H1 (cell line): ENCODE measurements at regions not wholly inside any gene's neighbourhood (a gene's known extent, or its start where the extent isn't known, plus 50 kb on each side); places are given as distances from the start of the nearest gene placed in this dataset.

Experiments used
- CTCF ChIA-PET: fragments of 300-600 bp; sonication (Branson Sonifier 250); formaldehyde crosslinking; loops from one replicate; lab custom pipeline; 2021; ENCODE audit not compliant: partially characterized antibody; lab: Charles Lee
- POLR2A ChIA-PET: fragments of 300-600 bp; sonication (Branson Sonifier 250); formaldehyde crosslinking; loops from one replicate; lab custom pipeline; 2021; ENCODE audit warnings: inconsistent platforms; ENCODE audit not compliant: partially characterized antibody; lab: Charles Lee
- DNase-seq, 2 experiments: peaks; one replicate each; pipeline versions ENCODE4 v3.0.0 to v3.0.0-alpha.2; 2010 to 2022; ENCODE audit warnings: low spot score in 2 of 2, low read depth in 1 of 2, mixed read lengths in 1 of 2
- FAIRE-seq: peaks from 2 replicates; lab custom pipeline; 2011; peaks lifted over from hg19 to GRCh38; lab: Jason Lieb, UNC
- H2AFZ ChIP-seq: 2 replicates; pipeline ENCODE4 v1.8.1; 2012; ENCODE audit warnings: low read length, inconsistent platforms
- H2AK5ac ChIP-seq: 2 replicates; pipeline ENCODE4 v1.6.1; 2013; ENCODE audit warnings: low read depth, low read length
- H2BK120ac ChIP-seq: replicated peaks from 2 replicates; pipeline ENCODE3; 2013; ENCODE audit warnings: low read depth, low read length, inconsistent platforms
- H2BK12ac ChIP-seq: 2 replicates; pipeline ENCODE4 v1.6.1; 2013; ENCODE audit warnings: low read depth, low read length
- H2BK15ac ChIP-seq: 2 replicates; pipeline ENCODE4 v1.6.1; 2013; ENCODE audit warnings: low read length
- H2BK20ac ChIP-seq: 2 replicates; pipeline ENCODE4 v1.6.1; 2013; ENCODE audit warnings: low read length
- H2BK5ac ChIP-seq: 2 replicates; pipeline ENCODE4 v1.6.1; 2013; ENCODE audit warnings: low read depth, low read length
- H3K14ac ChIP-seq: 2 replicates; pipeline ENCODE4 v1.6.1; 2013; ENCODE audit warnings: inconsistent platforms; ENCODE audit not compliant: insufficient read length
- H3K18ac ChIP-seq: 2 replicates; pipeline ENCODE4 v1.6.1; 2013; ENCODE audit warnings: low read length; ENCODE audit errors: extremely low read depth
- H3K23ac ChIP-seq: 2 replicates; pipeline ENCODE4 v1.6.1; 2013; ENCODE audit warnings: inconsistent platforms; ENCODE audit not compliant: insufficient read length
- H3K23me2 ChIP-seq: 2 replicates; pipeline ENCODE4 v1.6.1; 2013; ENCODE audit warnings: low read depth, low read length
- H3K27ac ChIP-seq: 2 replicates; pipeline ENCODE4 v1.6.1; 2011; ENCODE audit warnings: low read depth, low read length, inconsistent platforms
- H3K27me3 ChIP-seq, 4 experiments: replicated peaks in 1 of 4; 1 replicate in 1 of 4; 2 replicates in 3 of 4; pipeline versions ENCODE4 v1.6.1 to v1.8.1; 2011 to 2013; ENCODE audit warnings: low read length in 3 of 4, mild to moderate bottlenecking in 3 of 4, inconsistent platforms in 2 of 4, mixed read lengths in 2 of 4, moderate library complexity in 1 of 4; ENCODE audit not compliant: control insufficient read depth in 3 of 4, insufficient read depth in 3 of 4; ENCODE audit errors: extremely low read depth in 1 of 4
- H3K36me3 ChIP-seq, 4 experiments: 2 replicates each; pipeline versions ENCODE4 v1.6.1 to v1.8.1; 2011 to 2013; ENCODE audit warnings: mild to moderate bottlenecking in 4 of 4, low read length in 3 of 4, moderate library complexity in 2 of 4, control low read depth in 1 of 4, inconsistent platforms in 1 of 4; ENCODE audit not compliant: insufficient read depth in 4 of 4, control insufficient read depth in 2 of 4
- H3K4ac ChIP-seq: replicated peaks from 2 replicates; pipeline ENCODE3; 2013; ENCODE audit warnings: low read length, low read depth, mixed read lengths, inconsistent platforms; ENCODE audit not compliant: insufficient read length
- H3K4me1 ChIP-seq, 4 experiments: replicated peaks in 1 of 4; 1 replicate in 1 of 4; 2 replicates in 3 of 4; pipeline versions ENCODE4 v1.6.1 to v1.8.1; 2011 to 2013; ENCODE audit warnings: low read length in 3 of 4, inconsistent platforms in 2 of 4, mixed read lengths in 1 of 4; ENCODE audit not compliant: insufficient read depth in 4 of 4, control insufficient read depth in 3 of 4
- H3K4me2 ChIP-seq, 2 experiments: 2 replicates each; pipeline versions ENCODE4 v1.6.1 to v1.8.1; 2011 to 2013; ENCODE audit warnings: low read depth in 2 of 2, low read length in 2 of 2, control low read depth in 1 of 2, inconsistent platforms in 1 of 2, mild to moderate bottlenecking in 1 of 2; ENCODE audit not compliant: insufficient read depth in 1 of 2
- H3K4me3 ChIP-seq, 4 experiments: fragments of 200-600, 300-600 bp in 1 of 4; sonication (generic), shearing (Covaris generic), sonication (Bioruptor Twin) in 1 of 4; 2 replicates each; pipeline versions ENCODE4 v1.5.1 to v1.8.1; 2011 to 2016; ENCODE audit warnings: low read length in 4 of 4, low read depth in 3 of 4, control low read depth in 2 of 4, inconsistent platforms in 2 of 4, mild to moderate bottlenecking in 2 of 4, mixed read lengths in 1 of 4, moderate library complexity in 1 of 4; ENCODE audit not compliant: insufficient read depth in 2 of 4; ENCODE audit errors: extremely low read depth in 1 of 4
- H3K56ac ChIP-seq: replicated peaks from 2 replicates; pipeline ENCODE3; 2013; ENCODE audit warnings: low read depth, mild to moderate bottlenecking, mixed read lengths, low read length, inconsistent platforms; ENCODE audit not compliant: insufficient read length
- H3K79me1 ChIP-seq: 2 replicates; pipeline ENCODE4 v1.6.1; 2013; ENCODE audit warnings: low read depth, low read length, control low read depth
- H3K79me2 ChIP-seq, 2 experiments: 2 replicates each; pipeline versions ENCODE4 v1.6.1 to v1.8.1; 2012 to 2013; ENCODE audit warnings: low read length in 2 of 2, mild to moderate bottlenecking in 2 of 2, inconsistent platforms in 1 of 2; ENCODE audit not compliant: insufficient read depth in 2 of 2, control insufficient read depth in 1 of 2
- H3K9ac ChIP-seq, 4 experiments: replicated peaks in 1 of 4; 1 replicate in 1 of 4; 2 replicates in 3 of 4; pipeline versions ENCODE4 v1.6.1 to v1.8.1; 2011 to 2013; ENCODE audit warnings: low read depth in 3 of 4, low read length in 3 of 4, control low read depth in 2 of 4, mild to moderate bottlenecking in 2 of 4, moderate library complexity in 2 of 4, inconsistent platforms in 1 of 4; ENCODE audit errors: extremely low read depth in 1 of 4
- H3K9me3 ChIP-seq, 2 experiments: 2 replicates each; pipeline versions ENCODE4 v1.6.1 to v1.8.1; 2012 to 2013; ENCODE audit warnings: mild to moderate bottlenecking in 2 of 2, moderate library complexity in 2 of 2, control low read depth in 1 of 2, inconsistent platforms in 1 of 2, low read depth in 1 of 2, low read length in 1 of 2, mixed read lengths in 1 of 2; ENCODE audit not compliant: insufficient read depth in 2 of 2
- H4K20me1 ChIP-seq, 2 experiments: replicated peaks in 1 of 2; 2 replicates each; pipeline versions ENCODE3 to v1.8.1; 2011 to 2013; ENCODE audit warnings: inconsistent platforms in 2 of 2, low read length in 2 of 2, mild to moderate bottlenecking in 1 of 2; ENCODE audit not compliant: insufficient read depth in 2 of 2, control insufficient read depth in 1 of 2
- H4K5ac ChIP-seq: 2 replicates; pipeline ENCODE4 v1.6.1; 2013; ENCODE audit warnings: low read length, low read depth, mixed read lengths, inconsistent platforms; ENCODE audit not compliant: insufficient read length
- H4K8ac ChIP-seq: 2 replicates; pipeline ENCODE4 v1.8.0; 2013; ENCODE audit warnings: mild to moderate bottlenecking, moderate library complexity, low read length, inconsistent platforms; ENCODE audit not compliant: insufficient read depth; ENCODE audit errors: extremely low read depth
- H4K91ac ChIP-seq: replicated peaks from 2 replicates; pipeline ENCODE3; 2013; ENCODE audit warnings: low read length, mixed read lengths, inconsistent platforms; ENCODE audit not compliant: insufficient read length
- RAD21 ChIP-seq, 2 experiments: IDR thresholded peaks in 1 of 2; conservative IDR thresholded peaks in 1 of 2; 2 replicates each; pipeline ENCODE4 v1.6.1; 2011; ENCODE audit warnings: low read depth in 2 of 2, low read length in 2 of 2, improper control_type of control experiment in 1 of 2, inconsistent platforms in 1 of 2, mild to moderate bottlenecking in 1 of 2, moderate library complexity in 1 of 2
- RNF2 ChIP-seq: fragments of 200-900, 300-1000 bp; sonication (generic); IDR thresholded peaks from 2 replicates; pipeline ENCODE4 v1.7.1; 2016; ENCODE audit warnings: borderline replicate concordance, low read depth, mild to moderate bottlenecking, antibody characterized with exemption, low read length; ENCODE audit not compliant: poor library complexity, severe bottlenecking; ENCODE audit errors: missing control alignments
- TAF1 ChIP-seq: IDR thresholded peaks from 2 replicates; pipeline ENCODE4 v1.6.1; 2011; ENCODE audit warnings: mild to moderate bottlenecking, low read depth, low read length
- WGBS, 2 experiments: shearing (Covaris generic) in 1 of 2; methylation state at CpG; one replicate each; pipeline versions ENCODE4 v1.1.6 to v1.1.7; 2013 to 2015; ENCODE audit warnings: low lambda C conversion rate in 2 of 2, mixed read lengths in 2 of 2, inconsistent platforms in 1 of 2, low coverage in 1 of 2, missing lambda C conversion rate in 1 of 2; ENCODE audit not compliant: insufficient replicate concordance in 2 of 2, insufficient coverage in 1 of 2, insufficient read length in 1 of 2; ENCODE audit errors: extremely low coverage in 1 of 2, missing lambda C conversion rate in 1 of 2; 5-methylcytosine and 5-hydroxymethylcytosine counted together

GRCh38 chr9:82423700-82424099 is 435.1 kb downstream of the SPATA31D1 start:
- Histone ChIP-seq H3K4me1 (no peaks in the 10 kb centered on the region), H2BK15ac (no peak overlapping the region), H3K27me3 (no peaks in the 10 kb centered on the region), H3K79me2 (no peaks in the 10 kb centered on the region), H3K23ac (no peak overlapping the region), H3K36me3 (no peaks in the 10 kb centered on the region), H4K20me1 (no peaks in the 10 kb centered on the region), H3K4me2 (no peak overlapping the region), H3K4me3 (no peak overlapping the region), H3K79me1 (no peaks in the 10 kb centered on the region), H2BK120ac (no peak overlapping the region), H3K9me3 (no peaks in the 10 kb centered on the region), H2AFZ (no peak overlapping the region), H3K18ac (no peak overlapping the region), H4K8ac (no peak overlapping the region), H4K5ac (no peak overlapping the region), H3K56ac (no peak overlapping the region), H2BK5ac (no peak overlapping the region), H3K4ac (no peak overlapping the region), H2BK12ac (no peak overlapping the region), H3K23me2 (no peaks in the 10 kb centered on the region), H2BK20ac (no peak overlapping the region), H3K27ac (no peak overlapping the region), H3K9ac (no peak overlapping the region), H4K91ac (no peak overlapping the region), H3K14ac (no peak overlapping the region), H2AK5ac (no peak overlapping the region)
- DNase-seq (no peak), FAIRE-seq (no peak)
- POLR2A ChIA-PET = no interaction called here
- CTCF ChIA-PET = no interaction called here
- WGBS, 2 experiments = 87% methylated on average over 4 of the region's 4 CpGs; no CpG with 5 or more reads in 1 of the 2 experiments
- TF ChIP-seq RAD21 (IDR thresholded peaks at IDR 0.05 in 1 of 2, conservative IDR thresholded peaks at IDR 0.05 in 1 of 2; ENCODE audit: low read depth in 2 of 2, low read length in 2 of 2) = no peak
- TF ChIP-seq TAF1 = no peak
- TF ChIP-seq RNF2 = no peak
